Prostate gland (tissue), 2 donors: ENCODE measurements at regions not wholly inside any gene's neighbourhood (a gene's known extent, or its start where the extent isn't known, plus 50 kb on each side); places are given as distances from the start of the nearest gene placed in this dataset.

Experiments
- POLR2A ChIP-seq: fragments of 450-650 bp; IDR thresholded peaks from one replicate; pipeline ENCODE4 v1.6.1; 2016; ENCODE audit warnings: antibody characterized with exemption, mild to moderate bottlenecking
- POLR2AphosphoS5 ChIP-seq: sonication (generic); formaldehyde crosslinking; IDR thresholded peaks from one replicate; pipeline ENCODE4 v1.6.1; 2017; ENCODE audit warnings: antibody characterized with exemption
- TF ChIP-seq, protein P1 (sequence below), 4 experiments: fragments of 200-600 bp in 2 of 4; fragments of 450-650 bp in 2 of 4; sonication (generic) in 2 of 4; IDR thresholded peaks; 1 replicate in 3 of 4; 2 replicates in 1 of 4; pipeline ENCODE4 v1.5.1; 2016 to 2019; ENCODE audit warnings: antibody characterized with exemption in 4 of 4, mild to moderate bottlenecking in 2 of 4, moderate library complexity in 2 of 4

DNA sequence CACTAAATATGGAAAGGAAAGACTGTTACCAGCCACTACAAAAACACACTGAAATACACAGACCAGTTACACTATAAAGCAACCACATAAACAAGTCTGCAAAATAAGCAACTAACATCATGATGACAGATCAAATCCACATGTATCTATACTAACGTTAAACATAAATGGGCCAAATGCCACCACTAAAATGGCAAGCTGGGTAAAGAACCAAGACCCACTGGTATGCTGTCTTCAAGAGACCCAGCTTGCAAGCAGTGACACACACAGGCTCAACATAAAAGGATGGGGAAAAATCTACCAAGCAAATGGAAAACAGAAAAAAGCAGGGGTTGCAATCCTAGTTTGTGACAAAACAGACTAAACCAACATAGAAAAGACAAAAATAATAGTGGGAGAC, 260.9 kb upstream of the SSTR1 start:
- TF ChIP-seq, protein P1, sequence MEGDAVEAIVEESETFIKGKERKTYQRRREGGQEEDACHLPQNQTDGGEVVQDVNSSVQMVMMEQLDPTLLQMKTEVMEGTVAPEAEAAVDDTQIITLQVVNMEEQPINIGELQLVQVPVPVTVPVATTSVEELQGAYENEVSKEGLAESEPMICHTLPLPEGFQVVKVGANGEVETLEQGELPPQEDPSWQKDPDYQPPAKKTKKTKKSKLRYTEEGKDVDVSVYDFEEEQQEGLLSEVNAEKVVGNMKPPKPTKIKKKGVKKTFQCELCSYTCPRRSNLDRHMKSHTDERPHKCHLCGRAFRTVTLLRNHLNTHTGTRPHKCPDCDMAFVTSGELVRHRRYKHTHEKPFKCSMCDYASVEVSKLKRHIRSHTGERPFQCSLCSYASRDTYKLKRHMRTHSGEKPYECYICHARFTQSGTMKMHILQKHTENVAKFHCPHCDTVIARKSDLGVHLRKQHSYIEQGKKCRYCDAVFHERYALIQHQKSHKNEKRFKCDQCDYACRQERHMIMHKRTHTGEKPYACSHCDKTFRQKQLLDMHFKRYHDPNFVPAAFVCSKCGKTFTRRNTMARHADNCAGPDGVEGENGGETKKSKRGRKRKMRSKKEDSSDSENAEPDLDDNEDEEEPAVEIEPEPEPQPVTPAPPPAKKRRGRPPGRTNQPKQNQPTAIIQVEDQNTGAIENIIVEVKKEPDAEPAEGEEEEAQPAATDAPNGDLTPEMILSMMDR (IDR thresholded peaks at IDR 0.05): no peak
- TF ChIP-seq POLR2A (no peak), POLR2AphosphoS5 (no peak)
